DND-41 (cell line): ENCODE measurements at regions not wholly inside any gene's neighbourhood (a gene's known extent, or its start where the extent isn't known, plus 50 kb on each side); places are given as distances from the start of the nearest gene placed in this dataset.

Source experiments
- CTCF ChIP-seq: IDR thresholded peaks from 2 replicates; pipeline ENCODE4 v1.5.1; 2012; ENCODE audit warnings: borderline replicate concordance, low read length, moderate library complexity, mild to moderate bottlenecking; ENCODE audit not compliant: poor library complexity, severe bottlenecking; ENCODE audit errors: extremely low read depth
- EZH2 ChIP-seq: IDR thresholded peaks from 3 replicates; pipeline ENCODE4 v1.6.1; 2012; ENCODE audit warnings: borderline replicate concordance, low read depth, mild to moderate bottlenecking, moderate library complexity, low read length, inconsistent platforms; ENCODE audit not compliant: severe bottlenecking

- TF ChIP-seq CTCF, result no peak
- TF ChIP-seq EZH2, result no peak
Measured at GRCh38 chr2:205932861-205933260, 153.1 kb downstream of the INO80D start.
